DND-41 (cell line): ENCODE measurements at regions not wholly inside any gene's neighbourhood (a gene's known extent, or its start where the extent isn't known, plus 50 kb on each side); places are given as distances from the start of the nearest gene placed in this dataset.

Experiments
- CTCF ChIP-seq: IDR thresholded peaks from 2 replicates; pipeline ENCODE4 v1.5.1; 2012; ENCODE audit warnings: borderline replicate concordance, low read length, moderate library complexity, mild to moderate bottlenecking; ENCODE audit not compliant: poor library complexity, severe bottlenecking; ENCODE audit errors: extremely low read depth
- EZH2 ChIP-seq: IDR thresholded peaks from 3 replicates; pipeline ENCODE4 v1.6.1; 2012; ENCODE audit warnings: borderline replicate concordance, low read depth, mild to moderate bottlenecking, moderate library complexity, low read length, inconsistent platforms; ENCODE audit not compliant: severe bottlenecking

DNA sequence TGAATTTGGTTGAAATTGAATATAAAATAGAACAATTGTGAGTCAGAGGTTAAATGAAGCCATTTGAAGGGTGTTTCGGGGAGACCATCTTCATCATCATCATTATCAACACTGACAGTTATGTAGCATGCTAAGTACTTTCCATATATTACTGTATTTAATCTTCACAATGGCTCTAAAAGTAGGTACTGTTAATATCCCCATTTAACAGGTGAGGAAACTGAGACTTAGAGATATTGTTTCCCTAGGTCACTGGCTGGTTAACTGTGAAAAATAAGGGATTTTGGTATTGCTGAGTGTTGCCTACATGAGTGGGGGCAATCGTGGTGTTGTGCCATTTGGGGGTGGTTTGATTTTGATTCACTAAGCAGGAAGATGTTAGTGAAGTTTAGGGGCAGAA lies 100.3 kb downstream of the TBX19 start:
- TF ChIP-seq CTCF: no peak
- TF ChIP-seq EZH2: no peak
